ENCODE measurements at regions not wholly inside any gene's neighbourhood (a gene's known extent, or its start where the extent isn't known, plus 50 kb on each side); places are given as distances from the start of the nearest gene placed in this dataset.

DNA sequence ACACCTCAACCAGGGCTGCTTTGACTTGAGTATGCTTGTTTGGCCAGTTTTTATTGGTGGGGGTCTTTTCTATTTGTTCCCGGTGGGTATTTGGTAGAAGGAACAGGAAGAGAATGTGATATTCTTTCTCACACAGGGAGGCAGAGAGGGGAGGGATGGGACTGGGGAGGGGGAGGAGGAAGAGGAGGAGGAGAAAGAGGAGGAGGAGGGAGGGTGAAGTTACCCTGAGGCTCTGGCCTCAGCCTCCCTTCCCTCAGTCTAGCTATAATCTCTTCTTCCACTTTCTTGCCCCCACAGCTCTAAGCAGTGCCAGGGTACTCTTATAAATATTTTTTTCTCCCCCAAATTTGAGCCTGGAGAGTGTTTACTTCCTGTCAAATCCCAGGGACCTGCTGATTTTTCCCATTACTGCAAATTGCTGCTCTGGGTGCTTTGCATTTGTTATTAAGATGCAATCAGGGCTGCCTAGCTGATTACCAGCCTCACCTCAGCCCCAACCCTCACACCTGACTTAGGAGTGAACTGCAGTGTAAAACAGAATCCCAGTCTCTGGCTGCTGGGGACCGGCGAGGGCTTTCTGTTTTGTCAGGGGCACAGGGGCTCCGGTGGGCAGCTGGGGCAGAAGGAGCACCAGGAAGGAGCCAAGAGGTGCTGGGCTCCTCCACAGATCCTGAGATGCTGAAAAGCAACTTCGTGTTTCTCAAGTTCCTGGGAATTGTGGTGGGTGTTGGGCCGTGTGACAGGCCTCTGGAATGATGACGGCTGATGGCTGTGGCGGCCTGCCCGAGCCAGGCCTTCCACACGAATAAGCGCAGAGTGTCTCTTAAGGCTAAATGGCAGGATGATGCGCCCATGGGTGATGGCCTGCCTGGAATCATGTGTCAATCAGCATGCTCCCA is 141.4 kb downstream of the CD83 start:
- ATAC-seq = no peak

DNA sequence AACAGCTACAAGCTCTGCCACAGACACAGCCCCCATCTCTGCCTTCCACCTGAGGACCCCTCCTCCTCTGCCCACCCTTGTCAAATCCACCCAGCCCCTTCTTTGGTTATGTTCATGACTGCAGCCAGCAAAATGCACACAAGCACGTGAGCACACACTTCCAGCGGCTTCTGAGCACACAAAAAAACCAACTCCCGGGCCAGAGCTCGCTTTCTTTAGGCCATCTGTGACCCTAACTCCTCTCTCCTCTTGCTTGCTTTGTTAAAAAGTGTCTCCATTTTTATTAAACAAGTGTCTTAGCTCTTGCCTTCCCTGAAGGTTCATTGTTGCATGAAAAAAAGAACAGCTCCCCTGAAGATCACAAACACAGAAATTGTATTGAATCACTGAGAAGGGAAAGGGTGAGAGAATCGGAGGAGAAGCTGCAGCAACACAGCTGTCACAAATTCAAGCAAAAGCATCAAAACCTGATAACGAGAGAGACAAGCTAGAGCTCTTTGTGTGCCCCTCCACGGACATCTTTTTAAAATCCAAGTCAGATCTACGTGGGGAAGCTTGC is 142.1 kb downstream of the CD83 start:
- ATAC-seq = no peak

DNA sequence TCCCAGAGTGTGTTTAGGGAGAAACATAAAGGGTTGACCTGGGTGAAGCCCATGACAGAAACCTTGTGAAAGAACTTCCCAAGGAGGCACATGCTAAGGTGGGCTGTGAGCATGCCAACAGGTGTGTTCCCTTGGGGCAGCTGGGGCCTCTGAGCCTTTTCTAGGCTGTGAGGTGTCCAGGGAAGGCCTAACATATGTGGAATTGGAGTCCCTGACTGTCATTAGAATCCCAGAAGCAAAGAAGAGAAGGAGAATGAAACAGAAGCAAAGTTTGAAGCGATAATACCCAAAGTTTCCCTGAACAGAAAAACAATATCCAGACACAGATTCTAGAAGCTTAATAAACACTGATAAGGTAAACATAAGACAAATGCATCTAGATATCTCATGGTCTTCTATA is 143.3 kb downstream of the CD83 start:
- ATAC-seq = no peak

DNA sequence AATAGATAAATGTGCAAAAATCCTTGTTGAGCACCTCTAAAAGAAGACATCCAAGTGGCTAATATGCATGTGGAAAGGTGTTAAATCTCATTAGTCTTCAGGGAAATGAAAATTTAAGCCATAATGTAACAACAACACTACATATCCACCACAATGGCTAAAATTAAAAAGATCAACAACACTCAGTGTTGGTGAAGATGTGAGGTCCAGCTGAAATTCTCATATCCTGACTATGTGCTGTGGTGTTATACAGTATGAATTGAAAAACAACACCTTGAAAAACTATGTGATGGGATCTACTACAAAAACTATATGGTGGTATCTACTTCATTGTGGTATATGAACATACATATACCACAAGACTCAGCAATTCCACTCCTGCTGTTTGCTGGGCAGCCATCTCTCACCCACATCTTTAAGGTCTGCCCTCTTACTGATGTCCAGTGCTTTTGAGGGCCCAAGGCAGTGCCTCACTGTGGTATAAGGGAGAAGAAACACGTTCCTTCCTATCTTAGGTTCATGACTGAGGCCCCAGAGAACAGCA is 146.4 kb downstream of the CD83 start:
- ATAC-seq = no peak

DNA sequence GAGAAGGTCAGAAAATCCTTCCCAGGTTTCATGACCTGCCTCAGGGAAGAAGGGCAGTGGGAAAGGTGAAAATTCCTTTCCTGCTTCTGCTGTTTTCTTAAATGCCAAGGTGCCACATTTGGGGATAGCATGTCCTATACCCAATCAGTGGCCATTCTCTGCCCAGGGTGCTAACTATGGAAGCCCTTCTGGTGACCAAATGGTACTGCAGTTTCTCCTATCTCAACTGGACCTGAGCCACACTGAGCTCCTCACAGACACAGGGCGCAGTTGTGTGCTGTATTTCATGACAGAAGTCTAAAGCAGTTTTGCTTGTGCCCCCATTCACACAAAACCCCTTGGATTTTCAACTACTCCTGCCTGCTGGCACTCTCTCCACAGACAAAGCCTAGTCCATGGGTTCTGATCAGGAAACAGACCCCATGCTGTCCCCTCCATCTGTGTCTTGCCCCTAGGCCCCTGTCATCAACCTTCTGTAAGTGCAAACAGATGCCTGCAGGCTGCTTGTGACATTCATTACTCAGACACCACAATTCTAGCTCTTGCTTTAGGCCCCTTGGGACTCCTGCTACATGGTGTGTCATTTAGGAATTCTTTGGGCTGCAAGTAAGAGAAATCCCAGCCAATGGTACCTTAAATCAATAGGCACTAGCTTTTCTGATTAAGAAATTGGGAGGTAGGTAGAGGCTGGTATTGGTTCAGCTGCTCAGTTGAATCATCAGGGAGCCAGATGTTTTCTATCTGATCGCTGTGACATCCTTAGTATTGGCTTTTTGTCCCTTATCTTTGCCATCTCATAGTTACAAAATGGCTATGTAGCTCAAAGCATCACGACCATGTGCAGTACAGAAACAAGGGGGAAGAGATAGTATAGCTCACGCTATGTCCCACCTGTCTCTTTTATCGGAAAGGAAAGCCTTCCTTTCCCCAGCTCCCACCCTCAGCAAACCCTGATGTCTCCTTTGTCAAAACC is 147.8 kb downstream of the CD83 start:
- no peak for ATAC-seq

DNA sequence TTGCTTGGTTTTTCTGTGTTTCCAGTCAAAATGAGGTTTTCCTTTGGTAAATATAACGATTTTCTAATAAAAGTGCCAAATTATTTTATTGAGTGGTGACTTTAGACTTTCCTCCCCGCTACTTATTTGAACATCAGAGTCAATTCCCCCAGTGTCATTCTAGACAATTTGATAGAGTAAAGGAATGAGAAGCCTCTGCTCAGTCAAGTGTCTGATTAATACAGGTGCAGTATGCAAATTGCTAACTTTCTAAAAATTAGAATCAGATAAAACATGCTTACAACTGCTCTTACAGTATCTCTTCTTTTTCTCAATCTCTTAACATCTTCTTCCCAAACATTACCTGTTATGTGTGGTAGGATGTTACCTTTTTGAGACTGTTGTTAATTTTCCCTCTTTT is 148.7 kb downstream of the CD83 start:
- ATAC-seq = no peak

DNA sequence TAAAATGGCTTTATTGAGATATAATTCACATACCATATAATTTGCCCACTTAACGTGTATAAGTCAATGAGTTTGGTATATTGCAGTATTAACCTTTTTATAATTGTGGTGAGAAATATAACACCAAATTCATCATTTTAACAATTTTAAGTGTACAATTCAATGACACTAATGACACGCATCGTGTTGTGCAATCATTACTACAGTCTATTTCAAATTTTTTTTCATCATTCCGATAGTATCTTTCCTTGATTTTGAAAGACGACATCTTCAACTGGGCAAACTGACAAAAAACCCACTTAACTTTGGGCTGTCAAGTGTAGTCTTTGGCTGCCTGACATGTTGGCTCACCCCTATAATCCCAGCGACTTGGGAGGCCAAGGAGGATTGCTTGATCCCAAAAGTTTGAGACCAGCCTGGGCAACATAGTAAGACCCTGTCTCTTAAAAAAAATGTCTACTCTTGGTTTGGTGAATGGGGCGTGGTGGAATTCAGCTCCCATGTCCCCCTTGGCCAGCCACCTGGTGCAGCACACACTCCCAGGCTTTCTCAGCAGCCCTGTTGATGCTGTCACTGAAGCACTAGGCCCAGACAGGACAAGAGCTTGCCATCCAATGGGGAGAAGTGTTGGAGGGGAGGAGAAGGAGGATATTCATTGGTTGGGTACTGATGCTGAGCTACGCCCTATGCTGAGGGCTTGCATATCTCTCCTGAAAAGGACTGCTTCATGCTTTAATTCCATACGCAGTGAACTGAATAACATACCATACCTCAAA is 150.5 kb downstream of the CD83 start:
- ATAC-seq = no peak

DNA sequence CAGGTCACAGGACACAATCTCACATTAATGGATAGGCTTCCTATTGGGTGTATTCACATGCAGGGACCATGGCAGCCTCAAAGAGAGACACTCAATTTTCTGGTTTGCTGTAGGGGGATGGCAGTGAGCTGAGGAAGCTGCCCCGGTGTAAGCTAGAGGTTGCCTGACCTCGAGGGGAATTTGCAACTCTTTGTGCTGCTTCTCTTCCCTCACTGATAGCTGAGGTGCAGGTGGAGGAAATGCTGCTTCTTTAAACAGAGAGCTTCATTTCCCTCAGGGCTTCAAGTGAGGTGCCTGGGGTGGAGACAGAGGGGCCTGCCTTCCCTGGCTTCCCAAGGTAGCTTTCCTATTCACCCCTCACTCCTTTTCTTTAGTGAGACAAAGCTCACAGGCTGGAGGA is 151.9 kb downstream of the CD83 start:
- ATAC-seq = no peak

DNA sequence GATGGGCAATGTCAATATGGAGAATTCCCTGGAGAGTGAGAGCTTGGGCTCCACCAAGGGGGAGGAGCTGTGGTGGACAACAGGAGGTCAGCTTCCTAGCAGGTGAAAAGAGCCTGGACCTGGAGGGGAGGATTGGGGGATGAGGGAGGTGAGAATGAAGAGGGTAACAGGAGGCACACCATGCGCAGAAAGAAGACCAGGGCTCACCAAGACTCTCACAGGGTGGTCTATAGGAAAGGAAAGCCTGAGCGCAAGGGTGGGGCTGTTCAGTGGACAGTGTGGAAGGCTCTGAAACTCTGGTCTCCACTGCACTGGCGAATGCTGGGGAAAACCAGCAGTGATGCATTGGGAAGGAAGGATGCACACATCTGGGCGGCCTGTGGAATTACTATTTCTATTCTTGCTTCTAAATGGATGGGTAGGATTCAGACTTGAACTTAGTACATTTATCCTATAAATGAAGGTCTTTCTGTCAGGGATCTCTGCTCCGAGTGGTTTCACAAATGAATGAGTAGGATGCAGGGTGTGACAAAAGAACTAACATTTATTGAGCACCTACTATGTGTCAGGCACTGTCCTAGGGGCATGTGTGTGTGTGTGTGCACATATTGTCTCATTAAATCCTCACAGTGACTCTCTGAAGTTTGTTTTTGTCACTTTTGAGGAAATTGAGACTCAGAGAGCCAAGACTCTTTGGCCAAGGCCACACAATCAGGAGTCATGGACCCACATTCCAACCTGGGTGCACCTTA is 152.7 kb downstream of the CD83 start:
- no peak for ATAC-seq

DNA sequence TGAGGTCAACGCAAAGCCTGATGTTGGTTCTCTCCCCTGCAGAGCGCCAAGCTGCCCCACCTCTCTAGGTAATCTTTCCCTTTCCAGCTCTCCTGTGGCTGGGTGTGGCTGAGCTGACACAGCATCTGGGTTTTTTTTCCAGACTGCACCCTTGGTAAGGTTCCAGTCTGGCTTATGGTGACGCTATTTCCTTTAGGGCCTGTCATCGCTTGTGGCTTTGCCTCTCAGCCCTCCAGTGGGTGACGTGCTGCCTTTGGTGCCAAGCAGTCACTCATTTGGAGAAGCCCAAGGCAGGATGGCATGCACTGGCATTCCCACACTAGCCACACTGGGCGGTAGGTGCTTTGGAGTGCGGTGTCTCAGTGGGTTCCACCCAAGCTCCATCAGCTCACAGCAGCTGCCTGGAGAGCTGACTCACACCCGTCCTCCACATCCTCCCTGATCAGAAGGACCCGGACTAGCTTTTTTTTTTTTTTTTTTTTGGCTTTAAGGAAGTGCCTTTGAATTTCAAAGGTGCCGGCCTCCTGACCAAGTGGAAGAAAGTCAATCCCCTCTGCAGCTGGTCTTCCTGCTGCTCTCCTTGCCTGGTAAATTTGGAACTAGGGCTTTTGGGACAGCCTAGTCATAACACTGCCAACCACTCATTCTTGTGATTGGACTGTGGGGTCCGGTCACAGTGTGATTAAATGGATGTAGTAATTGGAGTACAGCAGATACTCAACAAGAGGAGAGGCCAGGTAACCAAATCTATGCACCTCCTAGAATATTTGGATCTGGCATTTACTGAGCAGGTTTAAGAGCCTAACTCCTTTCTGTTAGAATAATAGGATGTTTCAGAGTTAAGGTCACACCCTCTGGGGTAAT is 153.6 kb downstream of the CD83 start:
- ATAC-seq = peak; percentile 94

DNA sequence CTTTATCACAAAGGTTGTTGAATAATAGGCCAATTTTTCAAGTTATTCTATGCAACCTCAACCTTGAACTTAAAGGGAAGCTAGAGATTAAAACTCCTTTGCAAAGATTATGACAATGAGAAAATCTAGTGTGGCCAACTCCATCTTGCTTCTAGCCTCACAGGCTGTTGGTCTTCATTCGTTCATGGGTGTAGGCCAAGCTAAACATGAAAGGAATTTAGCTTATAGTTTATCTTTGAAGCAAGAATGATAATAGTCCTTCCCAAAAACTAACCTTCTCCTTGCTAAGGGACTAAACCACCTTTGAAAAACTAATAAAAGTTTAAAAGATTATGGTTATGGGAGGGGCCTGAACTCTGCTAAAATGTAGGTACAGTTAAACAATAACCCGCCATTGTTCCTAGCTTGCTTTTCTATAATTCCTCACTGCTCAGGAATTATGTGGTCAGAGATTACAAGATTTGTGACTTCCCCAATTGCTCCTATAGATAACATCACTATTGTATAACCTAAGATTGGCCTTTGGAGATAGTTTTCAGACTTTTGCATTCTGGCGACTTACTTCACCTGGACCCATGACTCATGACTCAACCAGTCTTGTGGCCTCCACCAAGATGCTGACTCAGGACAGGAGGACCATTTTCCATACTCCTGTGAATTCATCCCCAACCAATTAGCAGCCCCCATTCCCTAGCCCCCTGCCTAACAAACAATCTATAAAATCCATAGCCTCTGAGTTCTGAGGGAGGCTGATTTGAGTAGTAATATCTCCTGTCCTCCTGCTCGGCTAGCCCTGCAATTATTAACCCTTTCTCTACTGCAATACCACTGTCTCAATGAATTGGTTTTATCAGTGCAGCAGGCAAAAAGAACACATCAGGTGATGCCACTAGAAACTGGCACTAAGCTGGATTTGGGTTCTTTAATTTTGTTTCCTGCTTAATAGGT is 154.5 kb downstream of the CD83 start:
- no peak for ATAC-seq

DNA sequence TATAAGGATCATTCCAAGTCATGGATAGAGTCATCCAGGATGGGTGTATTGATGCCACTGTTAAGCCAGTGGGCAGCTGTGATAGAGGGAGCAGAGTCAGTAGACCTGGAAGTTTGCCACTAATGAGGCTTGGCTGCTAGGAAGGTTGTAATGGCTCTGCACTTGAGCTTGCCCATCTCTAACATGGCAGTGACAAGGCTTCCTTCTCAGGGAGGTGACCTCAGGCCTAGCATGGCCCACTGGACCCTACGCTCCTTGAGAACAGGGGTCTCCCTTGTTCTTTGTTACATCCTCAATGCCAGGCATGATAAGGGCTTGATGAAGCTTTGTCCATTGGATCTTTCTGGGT is 155.1 kb downstream of the CD83 start:
- no peak for ATAC-seq

DNA sequence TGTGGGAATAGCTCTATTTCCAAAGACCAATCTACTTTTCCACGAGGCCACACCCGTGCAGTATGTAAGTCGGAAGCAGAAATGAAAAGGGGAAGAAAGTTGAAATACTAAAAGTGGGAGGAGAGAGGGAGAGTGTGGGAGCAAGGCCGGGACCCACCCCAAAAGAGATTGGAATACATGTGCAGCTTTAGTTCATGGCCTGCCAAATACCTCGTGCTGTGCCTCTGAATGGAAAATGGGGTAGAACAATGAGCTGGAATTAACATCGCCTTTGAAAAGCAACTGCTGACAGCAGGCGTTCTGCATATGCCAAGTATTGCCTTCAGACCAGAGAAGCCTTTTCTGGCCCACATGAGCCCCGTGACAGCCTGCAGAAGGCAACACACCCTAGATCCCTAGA is 155.6 kb downstream of the CD83 start:
- peak; percentile 0 for ATAC-seq

DNA sequence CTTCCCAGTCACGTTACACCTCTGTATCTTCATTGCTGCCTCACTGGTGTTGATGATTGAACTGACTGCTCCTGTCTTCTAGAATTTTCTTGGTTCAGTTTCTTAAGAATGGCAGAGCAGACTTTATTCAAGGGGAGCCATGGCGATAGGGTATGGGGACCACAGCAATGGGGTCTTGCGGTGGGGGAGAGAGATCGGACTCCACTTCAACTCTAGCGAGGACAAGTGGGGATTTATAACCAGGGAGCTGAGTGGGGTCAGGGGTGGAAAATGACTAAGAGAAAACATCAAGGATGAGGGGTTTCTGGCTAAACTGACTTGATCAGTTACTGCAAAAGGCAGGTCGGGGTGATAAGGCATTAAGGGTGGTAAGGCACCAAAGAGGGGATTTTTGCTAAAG is 156.4 kb downstream of the CD83 start:
- ATAC-seq = no peak

DNA sequence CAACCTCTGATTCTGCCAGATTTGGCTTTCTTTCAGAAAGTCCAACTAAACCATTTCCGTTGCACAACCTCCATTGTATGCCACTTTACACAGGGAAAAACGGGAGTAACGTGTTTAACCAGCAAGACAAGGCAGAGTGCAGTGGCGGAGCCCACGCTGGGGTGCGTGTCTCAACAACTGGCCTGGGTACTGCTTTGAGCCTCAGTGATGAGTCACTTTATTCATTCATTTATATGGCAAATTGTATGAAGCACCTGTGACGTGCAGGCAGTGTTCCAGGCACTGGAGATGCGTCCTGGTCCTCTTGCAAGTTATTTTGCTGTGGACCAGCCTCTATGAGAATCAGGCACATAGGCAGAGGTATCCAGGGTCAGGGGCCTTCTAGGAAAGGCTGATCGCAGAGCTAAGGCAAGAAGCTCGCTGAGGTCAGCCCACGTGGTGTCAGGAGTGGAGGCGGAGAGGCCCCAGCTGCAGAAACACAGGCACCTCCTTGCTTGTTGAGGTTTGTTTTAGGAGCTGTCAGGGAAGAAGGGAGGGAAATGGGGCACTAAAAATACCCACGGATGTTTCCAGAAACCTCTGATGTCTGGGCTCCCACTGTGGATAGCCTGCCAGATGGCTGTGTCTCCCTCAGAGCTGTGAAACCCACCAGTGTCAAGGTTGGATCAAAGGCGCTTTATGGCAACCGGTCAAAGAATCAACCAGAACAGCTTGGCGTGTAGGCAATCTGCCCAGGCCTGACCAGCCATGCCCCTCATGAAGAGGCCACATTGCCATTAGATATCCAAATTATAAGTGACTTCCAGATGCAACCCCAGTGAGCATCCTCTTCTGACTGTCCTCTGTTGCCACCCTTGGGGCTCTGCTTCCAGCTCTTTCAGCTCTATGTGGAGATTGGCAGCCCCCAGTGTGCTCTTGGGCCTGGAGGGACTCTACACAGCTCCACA is 157.2 kb downstream of the CD83 start:
- peak; percentile 78 for ATAC-seq

DNA sequence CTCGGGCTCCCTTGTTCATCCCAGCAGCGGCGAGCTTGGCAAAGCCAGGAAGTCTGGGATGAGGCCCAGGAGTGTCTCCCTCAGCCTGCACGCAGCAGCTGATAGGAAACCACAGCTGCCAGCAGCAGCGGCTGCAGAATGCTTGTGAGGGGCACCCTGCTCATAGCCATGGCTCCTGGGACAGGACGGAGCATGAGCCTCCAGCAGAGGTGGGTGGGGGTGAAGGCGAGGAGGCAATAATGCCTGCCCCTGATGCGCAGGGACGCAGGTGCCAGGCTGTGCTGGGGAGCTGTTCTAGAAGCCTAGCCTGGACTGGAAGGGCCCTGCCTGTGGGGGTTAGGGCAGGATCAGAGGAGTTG is 157.9 kb downstream of the CD83 start:
- ATAC-seq = no peak

DNA sequence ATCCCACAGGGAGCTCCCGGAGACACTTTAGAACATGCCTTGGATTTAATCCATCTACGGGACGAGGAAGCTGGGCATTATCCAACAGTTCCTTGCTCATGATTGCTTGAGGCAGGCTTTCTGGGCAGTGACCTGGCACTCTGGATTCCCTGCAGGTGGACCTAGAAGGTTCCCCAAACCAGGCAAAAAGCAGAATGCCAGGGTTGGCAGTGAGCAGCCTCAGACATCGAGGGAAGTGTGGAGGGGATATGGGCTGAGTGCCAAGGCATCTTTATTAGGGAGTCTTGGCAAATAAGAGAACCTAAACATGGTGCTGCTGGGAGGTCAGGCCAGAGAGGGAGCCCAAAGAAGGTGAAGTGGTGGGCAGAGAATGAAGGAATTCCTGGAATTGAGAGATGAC is 158.5 kb downstream of the CD83 start:
- ATAC-seq = no peak

All from esophagus mucosa (tissue), 1 donor.